ENCODE measurements at regions not wholly inside any gene's neighbourhood (a gene's known extent, or its start where the extent isn't known, plus 50 kb on each side); places are given as distances from the start of the nearest gene placed in this dataset.
"Not testable (repeated sequence)": the region's sequence is repeated elsewhere in the genome, so short reads cannot be mapped to it uniquely, and the experiment has no call there.

DNA sequence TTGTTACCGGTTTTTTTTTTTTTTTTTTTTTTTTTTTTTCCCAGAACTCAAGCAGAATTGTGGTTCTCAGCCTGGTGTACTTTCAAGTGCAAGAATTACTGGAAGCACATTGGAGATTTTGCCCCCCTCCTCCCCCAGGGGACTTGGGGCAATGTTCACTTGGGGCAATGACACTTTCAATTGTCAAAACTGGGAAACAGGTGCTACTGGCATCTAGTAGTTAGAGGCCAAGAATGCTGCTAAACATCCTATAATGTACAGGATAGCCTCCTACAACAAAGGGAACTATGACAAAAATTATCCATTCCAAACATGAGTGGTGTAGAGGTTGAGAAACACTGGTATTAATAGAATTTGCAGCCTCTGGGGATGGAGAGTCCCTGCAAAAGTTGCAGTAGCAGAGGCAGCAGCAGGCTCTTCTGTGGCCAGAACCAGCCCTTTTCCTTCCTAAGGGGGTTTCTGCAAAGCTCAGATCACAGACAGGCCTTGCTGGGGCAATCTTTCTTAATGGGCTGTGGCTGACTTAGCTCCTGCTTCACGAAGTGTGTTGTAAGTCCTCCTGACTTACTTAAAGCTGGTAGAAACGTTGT, 144.3 kb upstream of the MRPS22 start:
- no peak for DNase-seq (ENCODE audit: low read depth in 3 of 3)

DNA sequence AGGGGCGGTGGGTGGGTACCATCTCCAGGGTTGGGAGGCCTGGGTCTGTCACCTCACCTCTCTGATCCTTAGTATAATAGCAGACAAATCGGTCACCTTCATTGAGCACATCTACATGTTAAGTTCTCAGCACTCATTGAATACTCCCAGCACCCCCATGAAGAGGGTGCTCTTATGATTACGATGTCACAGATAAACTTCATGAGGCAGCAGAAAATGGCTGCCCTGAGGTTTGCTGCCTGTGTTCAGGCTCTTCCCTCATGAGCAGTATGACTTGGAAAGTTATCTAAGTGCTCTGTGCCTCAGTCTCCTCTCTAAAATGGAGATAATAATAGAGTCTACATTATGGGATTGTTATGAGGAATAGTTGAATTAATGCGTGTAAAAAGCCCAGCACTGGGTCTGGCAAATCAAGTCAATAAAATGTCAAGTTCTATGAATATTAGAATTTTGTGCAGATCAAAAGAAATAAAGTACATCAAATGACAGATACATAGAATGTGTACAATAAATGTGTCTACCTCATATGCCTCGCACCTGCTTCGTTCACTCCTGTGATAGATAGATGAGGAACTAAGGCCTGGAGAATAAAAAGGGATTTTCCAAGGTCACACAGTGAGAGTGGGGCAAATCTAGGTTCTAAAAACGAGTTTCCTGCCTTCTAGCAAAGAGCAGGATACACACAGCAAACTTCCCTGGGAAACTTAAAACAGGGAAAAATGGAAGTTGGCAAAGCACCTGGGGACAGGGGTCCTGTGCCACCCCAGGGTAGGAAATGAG, 142.2 kb upstream of the MRPS22 start:
- no peak for DNase-seq (ENCODE audit: low read depth in 3 of 3)

DNA sequence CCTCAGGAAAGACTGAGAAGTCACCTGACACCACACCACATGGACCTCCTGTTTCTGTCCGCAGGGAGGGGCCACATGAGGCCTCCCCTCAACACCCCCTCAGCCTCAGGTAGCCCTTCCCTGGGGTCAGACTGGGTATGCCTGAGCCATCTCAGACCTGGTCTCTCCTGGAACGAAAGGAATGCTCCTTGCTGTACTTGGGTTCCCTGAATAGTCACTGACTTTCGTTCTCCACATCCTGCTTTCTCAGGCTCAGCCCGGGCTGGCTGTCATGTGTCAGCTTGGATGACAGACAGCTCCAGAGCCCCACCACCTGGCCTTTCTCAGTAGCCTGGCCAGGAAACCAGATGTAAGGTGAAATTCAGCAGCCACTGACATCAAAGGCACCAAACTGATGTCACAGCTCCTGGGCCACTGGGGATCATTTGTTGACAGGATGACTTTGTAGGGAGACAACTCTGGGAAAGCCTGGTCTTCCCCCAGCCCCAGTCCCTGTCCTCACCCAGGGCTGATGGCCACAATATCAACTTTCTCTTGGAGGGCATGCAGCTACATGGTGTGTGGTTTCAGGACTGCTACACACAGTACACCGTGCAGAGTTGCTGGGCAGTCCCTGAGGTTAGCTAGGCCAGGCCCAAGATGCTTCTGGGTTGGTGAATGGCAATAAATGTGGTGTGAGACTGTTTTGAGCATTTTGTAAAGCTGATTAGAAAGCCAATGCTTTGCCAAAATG, 141.4 kb upstream of the MRPS22 start:
- DNase-seq (ENCODE audit: low read depth in 3 of 3) = no peak

DNA sequence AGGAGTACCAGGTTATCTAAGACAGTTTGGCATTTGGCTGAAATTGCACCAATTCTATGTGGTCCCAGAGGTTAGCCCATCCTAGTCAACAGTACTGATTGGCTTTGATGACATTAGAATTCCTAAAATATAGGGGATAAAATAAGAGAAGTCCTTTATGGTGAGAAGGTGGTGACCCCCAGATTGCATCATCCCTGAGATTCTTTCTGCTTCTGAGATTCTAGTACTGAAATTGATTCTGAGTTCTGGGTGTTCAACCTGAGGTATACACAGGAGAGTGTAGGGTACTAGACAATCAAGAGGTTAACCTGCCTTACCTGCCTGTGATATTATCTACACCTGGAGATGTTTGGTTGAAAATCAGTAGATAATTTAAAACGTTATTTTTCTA, 140.9 kb upstream of the MRPS22 start:
- DNase-seq (ENCODE audit: low read depth in 3 of 3) = no peak

DNA sequence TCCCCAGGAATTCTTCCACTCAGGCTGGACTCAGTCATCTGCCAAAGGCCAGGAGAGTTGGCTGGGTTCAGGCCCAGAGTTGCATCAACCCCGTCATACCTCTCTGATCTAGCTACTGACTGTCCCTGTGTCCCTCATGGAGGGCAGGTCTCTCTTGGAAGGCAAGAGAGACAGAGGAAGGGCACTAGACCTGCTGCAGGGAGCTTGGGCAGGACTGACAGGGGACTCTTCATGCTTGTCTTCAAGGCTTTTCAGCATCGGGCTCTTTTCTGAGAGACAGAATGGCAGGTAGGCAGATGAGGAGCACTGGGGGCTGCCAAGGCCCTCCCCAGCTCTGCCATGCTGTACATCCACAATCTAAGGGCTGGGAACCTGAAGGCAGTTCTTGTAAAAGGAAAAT, 140.1 kb upstream of the MRPS22 start:
- no peak for DNase-seq (ENCODE audit: low read depth in 3 of 3)

DNA sequence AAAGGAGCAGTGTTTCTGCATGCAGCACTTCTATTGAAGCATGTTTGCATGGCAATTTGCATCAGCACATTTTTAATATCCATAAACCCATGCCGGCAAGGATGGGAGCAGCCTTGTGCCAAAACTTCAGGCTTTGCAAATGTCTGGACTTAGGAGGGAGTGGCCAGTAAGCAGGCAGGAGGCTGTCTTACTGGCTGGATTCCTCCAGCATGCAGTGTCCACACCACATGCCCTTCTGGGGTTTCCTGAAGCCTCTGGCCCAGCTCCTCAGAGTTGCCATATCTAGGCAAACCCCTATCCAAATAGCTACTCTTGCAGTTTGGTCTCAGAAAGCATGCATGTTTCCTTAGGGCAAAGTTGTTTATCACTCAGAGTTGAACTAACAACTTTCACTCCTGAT, 139.1 kb upstream of the MRPS22 start:
- no peak for DNase-seq (ENCODE audit: low read depth in 3 of 3)

DNA sequence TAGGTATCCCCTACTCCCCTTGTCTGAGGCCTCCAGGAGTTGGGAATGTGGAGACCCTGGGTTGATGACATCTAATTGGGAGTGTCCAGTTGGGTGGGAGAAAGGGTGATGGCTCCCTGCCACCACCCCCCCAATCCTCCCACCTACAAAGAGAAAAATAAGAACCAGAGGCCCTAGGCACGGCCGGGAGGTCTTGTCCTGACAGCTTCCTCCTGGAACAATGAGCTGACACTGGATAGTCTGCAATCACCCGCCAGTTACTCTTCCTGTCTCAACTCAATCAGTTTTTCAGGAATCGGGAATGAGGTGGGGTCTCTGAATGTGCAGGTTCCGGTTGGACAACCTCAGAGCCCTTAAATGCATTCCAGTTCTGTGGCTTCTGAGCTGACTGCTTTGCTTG, 129.9 kb upstream of the MRPS22 start:
- DNase-seq (ENCODE audit: low read depth in 3 of 3) = no peak

DNA sequence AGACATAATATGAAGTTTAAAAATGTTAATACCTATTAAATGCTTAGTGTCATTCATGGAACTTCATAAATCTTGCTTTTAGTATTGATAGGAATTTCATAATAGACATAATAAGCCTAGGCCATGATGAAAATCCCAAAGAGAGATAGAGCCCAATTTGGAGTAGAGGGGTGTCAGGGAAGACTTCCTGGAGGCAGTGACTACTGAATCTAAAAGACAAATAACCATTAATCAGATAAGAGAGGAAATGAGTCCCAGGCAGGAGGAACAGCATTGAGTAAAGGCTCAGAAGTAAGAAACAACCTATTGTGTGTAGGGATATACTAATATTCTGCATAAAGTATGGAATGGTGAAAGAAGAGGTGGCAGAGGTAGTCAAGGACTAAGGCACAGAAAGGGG, 126.9 kb upstream of the MRPS22 start:
- DNase-seq (ENCODE audit: low read depth in 3 of 3) = no peak

DNA sequence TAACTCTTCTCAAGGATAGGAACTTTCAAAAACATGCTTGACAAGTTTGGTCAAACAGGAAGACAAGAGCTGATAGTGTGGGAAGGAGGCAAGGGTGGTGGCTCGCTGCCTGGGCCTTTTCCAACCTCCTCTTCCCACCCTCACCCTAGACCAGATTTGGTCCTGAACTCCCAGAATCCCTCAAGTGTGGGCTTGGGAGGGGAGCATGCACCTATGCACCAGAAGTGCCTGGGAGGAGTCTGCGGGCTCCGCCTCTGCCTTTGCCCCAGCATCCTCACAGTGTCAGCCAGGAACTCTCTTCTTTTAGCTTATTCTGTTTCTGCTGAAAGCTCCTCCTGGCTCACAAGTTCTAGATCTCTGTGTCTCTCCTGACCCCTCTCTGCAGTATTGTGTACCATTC, 126.2 kb upstream of the MRPS22 start:
- DNase-seq (ENCODE audit: low read depth in 3 of 3) = no peak

DNA sequence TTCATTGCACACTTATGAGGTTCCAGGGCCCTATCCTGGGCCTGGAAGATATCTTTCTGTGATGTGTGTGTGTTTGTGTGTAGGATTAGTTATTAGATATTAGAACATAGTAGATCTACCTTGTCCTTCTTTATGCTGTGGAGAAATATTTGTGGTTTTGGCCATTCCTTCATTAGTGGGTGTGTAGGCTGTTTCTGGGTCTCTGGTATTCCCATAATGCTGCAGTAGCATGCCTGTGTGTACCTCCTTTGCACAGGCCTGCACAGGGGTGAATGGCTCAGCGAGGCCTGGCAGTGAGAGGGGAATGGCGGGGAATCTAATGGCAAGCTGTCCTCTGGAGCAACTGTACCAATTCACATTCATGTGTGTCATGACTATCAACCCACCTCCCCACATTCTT, 125.8 kb upstream of the MRPS22 start:
- DNase-seq (ENCODE audit: low read depth in 3 of 3) = no peak

DNA sequence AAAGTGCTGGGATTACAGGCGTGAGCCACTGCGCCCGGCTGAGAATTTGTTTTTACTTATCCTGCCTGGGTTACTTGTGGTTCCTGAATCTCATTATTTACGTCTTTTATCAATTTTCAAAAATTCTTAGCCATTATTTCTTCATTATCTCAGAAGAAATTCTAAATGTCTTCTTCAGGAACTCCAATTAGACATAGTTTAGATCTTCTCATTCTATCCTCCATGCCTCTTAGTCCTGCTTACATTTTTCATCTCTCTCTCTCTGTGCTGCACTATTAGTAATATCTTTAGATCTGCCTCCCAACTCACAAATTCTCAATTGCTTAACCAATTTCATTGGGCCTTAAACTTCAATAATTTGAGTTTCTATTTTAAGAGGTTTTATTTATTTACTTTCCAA, 124.4 kb upstream of the MRPS22 start:
- DNase-seq (ENCODE audit: low read depth in 3 of 3) = no peak

DNA sequence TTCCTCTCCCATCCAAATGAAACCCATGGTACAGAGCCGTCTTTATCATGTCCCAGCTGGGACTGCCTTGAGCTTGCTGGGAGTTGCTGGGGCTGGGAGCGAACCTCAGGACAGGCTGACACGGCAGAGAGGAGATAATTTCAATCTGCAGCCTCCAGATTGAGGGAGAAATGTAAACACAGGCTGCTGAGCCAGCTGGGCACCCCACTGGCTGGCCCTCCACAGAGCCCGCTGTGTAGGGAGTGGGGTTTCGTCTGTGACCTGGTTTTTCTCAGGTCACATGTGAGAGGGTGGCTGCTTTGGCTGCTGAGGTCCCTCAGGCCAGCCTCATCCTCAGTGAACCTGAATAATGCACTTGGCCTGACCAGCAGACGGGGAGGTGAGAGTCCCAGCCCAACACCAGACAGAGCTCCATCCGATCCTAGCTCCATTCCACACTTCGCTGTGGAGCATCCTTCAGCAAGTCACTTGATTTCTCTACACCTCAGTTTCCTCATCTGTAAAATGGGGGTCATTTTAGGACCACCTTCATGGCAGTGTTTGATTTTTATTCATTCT, 121.6 kb upstream of the MRPS22 start:
- no peak for DNase-seq (ENCODE audit: low read depth in 3 of 3)

DNA sequence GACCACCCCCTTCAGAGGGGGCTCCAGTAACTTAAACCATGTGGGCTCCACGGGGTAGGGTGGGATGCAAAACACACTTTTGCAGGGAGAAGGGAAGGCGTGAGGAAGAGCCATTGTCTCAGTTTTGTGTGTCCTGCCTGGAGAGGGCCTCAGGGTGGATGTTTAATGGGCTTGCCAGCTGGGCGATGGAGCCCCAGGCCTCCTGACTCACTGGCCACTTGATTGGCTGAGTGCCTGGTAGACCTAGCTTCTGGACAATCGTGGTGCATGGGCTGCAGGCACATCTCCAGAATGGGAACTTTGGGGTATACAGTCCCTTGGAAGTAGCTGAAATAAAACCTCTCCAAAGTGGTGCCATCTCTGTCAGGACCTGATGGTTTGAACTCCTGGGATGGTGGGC, 118.3 kb upstream of the MRPS22 start:
- no peak for DNase-seq (ENCODE audit: low read depth in 3 of 3)

DNA sequence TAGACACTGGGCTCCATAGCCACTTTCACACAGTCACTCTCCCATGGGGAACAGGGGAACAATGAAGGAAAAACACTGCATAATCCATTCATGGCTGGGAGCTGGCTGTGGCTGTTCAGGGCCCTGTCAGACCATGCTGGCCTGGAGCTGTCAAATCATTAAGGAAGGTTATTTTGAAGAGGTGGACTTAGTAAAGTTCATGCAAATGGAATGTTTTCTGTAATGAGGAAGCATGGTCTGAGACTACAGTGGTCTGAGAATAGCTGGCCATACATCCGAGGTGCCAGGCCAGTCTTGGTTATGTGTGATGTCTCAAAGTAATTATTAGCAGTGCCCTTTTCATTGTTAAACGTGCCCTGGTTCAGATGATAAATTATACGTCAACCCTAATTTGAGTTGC, 117.1 kb upstream of the MRPS22 start:
- DNase-seq (ENCODE audit: low read depth in 3 of 3) = no peak

DNA sequence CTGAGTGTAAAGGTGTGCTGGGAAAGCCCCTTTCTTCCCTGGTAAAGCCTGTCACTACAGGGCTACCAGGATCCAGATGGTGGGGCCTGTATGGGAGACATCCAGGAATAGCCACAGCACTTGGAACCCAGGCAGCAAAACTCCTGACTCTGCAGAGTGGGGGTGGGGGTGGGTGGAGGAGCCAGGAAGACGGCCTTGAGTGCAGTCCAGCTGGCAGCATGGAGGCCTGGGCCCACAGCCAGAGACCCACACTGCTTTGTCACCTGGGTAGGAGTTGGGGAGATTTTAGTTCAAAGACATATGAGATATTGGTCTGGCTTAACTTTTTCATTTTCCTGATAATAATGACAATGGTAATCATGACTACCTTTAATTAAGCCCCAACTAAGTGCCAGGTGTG, 116.7 kb upstream of the MRPS22 start:
- no peak for DNase-seq (ENCODE audit: low read depth in 3 of 3)

DNA sequence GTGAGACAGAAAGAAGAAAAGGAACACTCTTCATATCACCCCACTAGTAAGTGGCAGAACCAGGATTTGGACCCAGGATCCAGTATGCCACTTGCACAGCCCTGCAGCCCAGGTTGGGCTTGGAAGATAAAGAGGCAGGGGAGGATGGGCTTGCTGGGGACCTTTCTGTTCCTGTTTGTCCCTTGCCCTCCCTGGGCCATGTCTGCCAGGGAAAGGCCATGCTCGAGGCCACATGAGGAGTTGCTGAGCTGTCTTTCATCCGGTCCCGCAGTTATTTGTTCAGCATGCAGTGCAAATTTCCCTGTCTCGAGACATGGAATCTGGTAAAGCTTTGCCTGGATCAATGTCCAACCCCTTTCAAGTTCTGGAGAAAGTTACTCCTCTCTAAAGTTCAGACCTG, 116.0 kb upstream of the MRPS22 start:
- no peak for DNase-seq (ENCODE audit: low read depth in 3 of 3)

DNA sequence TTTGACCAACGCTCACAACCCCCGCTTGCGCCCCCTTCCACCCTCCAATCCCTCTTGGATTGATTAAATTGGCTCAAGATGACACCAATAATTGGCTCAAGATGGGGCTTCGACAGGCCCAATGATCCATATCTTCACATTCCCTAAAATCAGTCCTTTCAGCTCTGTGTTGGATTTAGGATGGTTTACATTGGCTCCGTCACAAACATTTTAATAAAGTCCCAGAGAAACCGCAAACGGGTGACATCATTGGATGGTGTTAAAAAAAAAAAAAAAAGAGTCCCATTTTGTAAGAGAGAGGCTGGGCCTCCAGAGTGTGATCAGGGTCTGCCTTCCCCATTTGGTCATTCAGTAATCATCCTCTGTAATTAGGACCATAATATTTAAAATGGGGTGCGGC, 113.4 kb upstream of the MRPS22 start:
- no peak for DNase-seq (ENCODE audit: low read depth in 3 of 3)

DNA sequence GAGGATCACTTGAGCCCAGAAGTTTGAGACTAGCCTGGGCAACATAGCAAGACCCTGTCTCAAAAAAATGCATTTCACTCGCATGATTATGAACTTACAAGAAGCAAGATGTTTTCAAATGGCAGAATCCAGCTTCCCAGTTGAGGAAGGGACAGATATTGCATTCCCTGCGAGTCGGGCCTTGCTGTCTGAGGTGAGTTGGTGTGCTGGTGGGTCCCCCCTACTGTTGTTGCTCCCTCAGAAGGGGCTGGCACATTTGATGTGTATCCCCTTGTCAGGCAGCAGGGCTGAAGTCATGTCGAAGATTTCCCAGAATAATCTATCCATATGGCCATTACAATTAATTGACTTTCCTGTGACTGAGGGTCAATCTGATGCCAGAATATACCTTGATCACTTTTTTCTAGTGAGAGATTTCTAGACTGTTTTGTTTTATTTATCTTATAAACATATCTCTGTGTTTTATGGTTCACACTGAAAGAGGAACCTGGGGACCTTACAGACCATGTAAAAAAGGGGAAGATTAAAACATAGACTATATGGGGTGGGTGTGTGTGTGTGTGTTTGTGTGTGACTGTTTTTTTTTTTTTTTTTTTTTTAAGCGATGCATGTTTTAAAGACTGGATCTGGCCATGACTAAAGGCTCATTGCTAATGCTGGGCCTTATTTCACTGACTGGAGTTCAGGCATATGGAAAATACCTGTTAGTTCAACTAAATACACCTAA, 112.1 kb upstream of the MRPS22 start:
- DNase-seq (ENCODE audit: low read depth in 3 of 3) = no peak

DNA sequence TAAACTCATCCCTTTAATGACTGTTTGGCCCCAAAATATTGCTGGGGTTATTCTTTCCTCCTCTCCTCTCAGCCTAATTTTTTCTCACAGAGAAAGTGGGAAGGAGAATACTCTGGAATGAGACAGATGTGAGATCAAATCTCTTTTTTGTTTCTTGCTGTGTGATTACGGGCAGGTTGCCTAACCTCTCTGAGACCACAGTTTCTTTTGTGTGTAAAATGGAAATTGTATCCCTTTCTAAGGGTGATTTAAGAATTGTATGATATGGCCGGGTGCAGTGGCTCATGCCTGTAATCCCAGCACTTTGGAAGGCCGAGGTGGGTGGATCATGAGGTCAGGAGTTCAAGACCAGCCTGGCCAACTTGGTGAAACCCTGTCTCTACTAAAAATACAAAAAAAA, 111.5 kb upstream of the MRPS22 start:
- not testable (repeated sequence) for DNase-seq (ENCODE audit: low read depth in 3 of 3)

DNA sequence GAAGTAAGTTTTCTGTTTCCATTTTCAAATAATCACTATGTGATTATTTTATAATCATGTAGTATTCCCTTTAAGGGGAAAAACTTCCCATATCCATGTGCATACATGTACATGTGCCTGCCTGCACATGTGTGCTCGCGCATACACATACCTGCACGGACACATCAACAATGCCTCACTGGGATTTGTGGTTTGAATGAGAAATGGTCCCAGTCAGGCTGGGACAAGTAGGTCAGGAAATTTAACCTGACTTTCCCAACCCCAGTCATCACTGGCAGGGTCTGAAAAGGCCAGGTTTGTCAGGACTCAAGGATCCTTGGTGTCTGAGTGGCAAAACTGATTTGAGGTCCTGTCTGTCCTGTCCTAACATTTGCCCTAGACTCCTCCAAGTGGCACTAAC, 109.3 kb upstream of the MRPS22 start:
- no peak for DNase-seq (ENCODE audit: low read depth in 3 of 3)

DNA sequence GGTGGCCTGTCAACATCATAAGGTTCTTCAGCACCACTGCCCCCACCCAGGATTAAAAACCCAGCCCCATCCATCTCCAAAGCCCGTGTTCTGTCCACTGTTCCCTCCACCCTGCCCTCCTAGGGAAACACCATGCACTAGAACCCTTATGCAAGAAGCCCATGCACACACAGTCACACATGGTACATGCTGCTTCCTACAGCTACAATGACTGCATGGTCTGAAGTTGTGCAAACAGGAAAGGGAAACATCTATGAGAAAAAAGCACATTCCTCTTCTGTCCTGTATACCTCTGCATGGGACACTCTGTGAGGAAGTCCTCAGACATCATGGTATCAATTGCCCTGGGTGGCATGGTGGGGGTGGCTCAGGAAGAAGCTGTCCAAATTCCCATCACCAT, 108.6 kb upstream of the MRPS22 start:
- DNase-seq (ENCODE audit: low read depth in 3 of 3) = no peak

DNA sequence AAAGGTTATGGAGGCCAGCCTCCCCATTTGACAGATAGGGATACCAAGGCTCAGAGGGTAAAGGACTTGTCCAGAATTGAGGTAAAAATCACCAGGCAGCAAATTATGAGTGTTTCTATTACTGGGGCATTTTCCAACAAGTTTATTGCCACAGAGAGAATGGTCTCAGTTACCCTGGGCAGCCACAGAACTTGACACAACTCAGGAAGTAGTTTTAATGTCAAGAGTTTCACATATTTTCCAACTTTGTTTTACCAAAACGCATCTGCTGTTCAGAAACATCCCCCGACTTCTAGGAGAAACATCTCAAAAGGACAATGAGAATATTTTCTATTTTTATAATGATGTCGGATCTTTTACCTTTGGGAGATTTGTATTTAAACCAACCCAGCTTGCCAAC, 107.5 kb upstream of the MRPS22 start:
- no peak for DNase-seq (ENCODE audit: low read depth in 3 of 3)

Measured in stimulated activated CD4-positive, alpha-beta T cell treated with anti-CD3 and anti-CD28 coated beads, TNF-alpha, amount 100 ng/mL, for 48 hours (primary cell).